ENCODE measurements at regions not wholly inside any gene's neighbourhood (a gene's known extent, or its start where the extent isn't known, plus 50 kb on each side); places are given as distances from the start of the nearest gene placed in this dataset.

DNA sequence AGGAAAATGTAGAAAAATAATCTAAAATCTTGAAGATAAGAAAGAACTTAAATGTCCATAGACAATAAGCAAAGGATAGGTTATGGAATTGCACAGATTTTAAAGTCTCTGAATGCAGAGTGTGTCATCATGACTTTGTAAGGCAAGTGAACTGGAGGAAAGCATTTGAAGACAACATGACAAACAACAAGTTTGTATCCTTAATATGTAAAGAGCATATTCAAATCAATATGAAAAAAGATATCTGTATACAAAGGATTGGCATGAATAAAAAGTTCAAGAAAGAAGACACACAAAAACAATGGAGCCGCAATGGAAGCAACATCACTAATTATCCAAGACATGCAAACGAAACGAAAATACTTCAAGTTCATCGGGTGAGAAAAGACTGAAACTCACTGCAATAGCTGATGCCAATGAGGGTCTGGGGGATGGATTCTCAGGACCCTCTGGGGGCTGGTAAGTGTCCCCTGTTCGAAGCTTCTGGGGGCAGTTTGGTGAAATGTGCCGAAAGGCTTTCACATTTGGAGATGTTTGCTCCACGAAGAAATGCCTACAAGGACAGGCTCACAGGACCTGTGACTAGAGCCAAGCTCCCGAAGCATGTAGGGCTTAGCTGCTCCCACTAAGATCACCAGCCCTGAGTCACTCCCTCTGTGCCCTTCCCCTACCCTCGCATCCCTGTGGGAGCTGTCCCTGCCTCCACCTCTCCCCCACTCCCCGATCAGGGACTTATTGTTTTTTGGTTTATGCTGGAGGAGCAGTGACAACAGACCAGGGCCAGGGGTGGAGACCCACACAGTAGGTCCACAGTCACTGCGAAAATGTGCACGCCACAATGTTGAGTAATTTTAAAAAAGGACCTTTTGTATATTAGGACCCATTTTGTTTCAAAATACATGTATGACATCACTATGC, 345.7 kb upstream of the SFSWAP start:
- TF ChIP-seq POLR2A (IDR thresholded peaks at IDR 0.05) (no peak), CTCF (IDR thresholded peaks at IDR 0.05) (no peak), POLR2AphosphoS5 (IDR thresholded peaks at IDR 0.05) (no peak)
